Cardiac muscle cell (in vitro differentiated cells and primary cell): ENCODE measurements at regions not wholly inside any gene's neighbourhood (a gene's known extent, or its start where the extent isn't known, plus 50 kb on each side); places are given as distances from the start of the nearest gene placed in this dataset.

Experiments used
- DNase-seq, 2 donors: peaks; one replicate each; pipeline versions ENCODE4 v3.0.0 to v3.0.0-alpha.2; 2010 to 2017; ENCODE audit warnings: low read depth in 1 of 2, low spot score in 1 of 2
- H3K27ac ChIP-seq: fragments of 200-600 bp; sonication (generic); 2 replicates; pipeline ENCODE4 v1.5.1; 2016
- H3K27me3 ChIP-seq: fragments of 200-600 bp; sonication (generic); 2 replicates; pipeline ENCODE4 v1.6.0; 2016; ENCODE audit warnings: control low read depth
- H3K36me3 ChIP-seq: fragments of 200-600 bp; sonication (generic); 2 replicates; pipeline ENCODE4 v1.5.1; 2016; ENCODE audit warnings: control low read depth
- H3K4me1 ChIP-seq: fragments of 200-600 bp; sonication (generic); 2 replicates; pipeline ENCODE4 v1.8.1; 2017; ENCODE audit warnings: low read depth, mild to moderate bottlenecking, mixed run types
- H3K4me3 ChIP-seq: fragments of 200-600 bp; sonication (generic); 2 replicates; pipeline ENCODE4 v1.5.1; 2016; ENCODE audit warnings: mild to moderate bottlenecking
- H3K9me3 ChIP-seq: fragments of 200-600 bp; sonication (generic); 2 replicates; pipeline ENCODE4 v1.5.1; 2017; ENCODE audit warnings: low read depth, mild to moderate bottlenecking, control low read depth
- TF ChIP-seq, protein P1 (sequence below): IDR thresholded peaks from 2 replicates; pipeline ENCODE4 v1.5.1; 2012; ENCODE audit warnings: low read depth, mild to moderate bottlenecking, low read length

DNA sequence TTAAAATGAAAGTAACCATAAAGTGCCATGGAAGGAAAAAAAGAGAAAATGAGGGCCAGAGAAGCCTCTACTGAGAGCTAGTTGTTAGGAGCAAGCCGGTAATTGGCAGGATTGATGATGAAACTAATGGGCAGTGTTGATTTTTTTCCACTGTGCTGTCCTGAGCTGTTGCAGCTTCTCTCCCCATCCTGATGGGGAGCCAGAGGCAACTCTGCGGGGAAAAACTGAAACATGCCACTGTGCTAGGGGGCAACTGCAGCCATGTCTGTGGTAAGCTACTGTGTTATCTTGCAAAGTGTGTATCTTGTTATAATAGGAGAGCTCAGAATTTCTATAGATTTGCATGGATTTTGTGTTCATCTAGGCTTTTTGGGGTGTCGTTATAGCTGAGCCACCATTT lies 487.9 kb downstream of the STK39 start:
- no peaks in the 10 kb centered on the region for H3K36me3 ChIP-seq
- H3K9me3 ChIP-seq, result no peaks in the 10 kb centered on the region
- TF ChIP-seq, protein P1, sequence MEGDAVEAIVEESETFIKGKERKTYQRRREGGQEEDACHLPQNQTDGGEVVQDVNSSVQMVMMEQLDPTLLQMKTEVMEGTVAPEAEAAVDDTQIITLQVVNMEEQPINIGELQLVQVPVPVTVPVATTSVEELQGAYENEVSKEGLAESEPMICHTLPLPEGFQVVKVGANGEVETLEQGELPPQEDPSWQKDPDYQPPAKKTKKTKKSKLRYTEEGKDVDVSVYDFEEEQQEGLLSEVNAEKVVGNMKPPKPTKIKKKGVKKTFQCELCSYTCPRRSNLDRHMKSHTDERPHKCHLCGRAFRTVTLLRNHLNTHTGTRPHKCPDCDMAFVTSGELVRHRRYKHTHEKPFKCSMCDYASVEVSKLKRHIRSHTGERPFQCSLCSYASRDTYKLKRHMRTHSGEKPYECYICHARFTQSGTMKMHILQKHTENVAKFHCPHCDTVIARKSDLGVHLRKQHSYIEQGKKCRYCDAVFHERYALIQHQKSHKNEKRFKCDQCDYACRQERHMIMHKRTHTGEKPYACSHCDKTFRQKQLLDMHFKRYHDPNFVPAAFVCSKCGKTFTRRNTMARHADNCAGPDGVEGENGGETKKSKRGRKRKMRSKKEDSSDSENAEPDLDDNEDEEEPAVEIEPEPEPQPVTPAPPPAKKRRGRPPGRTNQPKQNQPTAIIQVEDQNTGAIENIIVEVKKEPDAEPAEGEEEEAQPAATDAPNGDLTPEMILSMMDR, result no peak
- H3K4me3 ChIP-seq, result no peak overlapping the region
- H3K27ac ChIP-seq, result no peak overlapping the region
- no peak for DNase-seq
- H3K27me3 ChIP-seq, result no peaks in the 10 kb centered on the region
- H3K4me1 ChIP-seq, result peaks cover 21% of the 10 kb centered on the region

DNA sequence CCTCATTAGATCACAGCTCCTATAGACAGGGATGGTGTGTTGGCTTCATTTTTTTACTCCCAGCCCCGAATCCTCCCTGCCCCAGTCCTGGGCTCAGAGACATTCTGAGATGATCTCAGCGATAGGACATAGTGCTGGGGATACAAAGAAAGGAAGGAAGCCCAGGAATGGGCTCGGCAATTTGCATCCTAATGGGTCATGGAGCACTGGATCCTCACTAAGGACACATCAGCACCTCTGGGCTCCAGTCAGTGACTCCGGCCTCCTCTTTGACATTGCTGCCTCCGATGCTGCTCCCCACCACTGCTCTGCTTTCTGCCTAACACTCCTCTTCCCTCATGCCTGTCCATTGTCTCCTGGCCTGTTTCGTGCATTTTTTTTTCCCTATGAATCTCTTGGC lies 489.1 kb downstream of the STK39 start:
- H3K27ac ChIP-seq, result no peak overlapping the region
- TF ChIP-seq, protein P1, result no peak
- no peaks in the 10 kb centered on the region for H3K36me3 ChIP-seq
- H3K27me3 ChIP-seq, result no peaks in the 10 kb centered on the region
- peaks cover 21% of the 10 kb centered on the region for H3K4me1 ChIP-seq
- DNase-seq, result no peak
- no peak overlapping the region for H3K4me3 ChIP-seq
- no peaks in the 10 kb centered on the region for H3K9me3 ChIP-seq

DNA sequence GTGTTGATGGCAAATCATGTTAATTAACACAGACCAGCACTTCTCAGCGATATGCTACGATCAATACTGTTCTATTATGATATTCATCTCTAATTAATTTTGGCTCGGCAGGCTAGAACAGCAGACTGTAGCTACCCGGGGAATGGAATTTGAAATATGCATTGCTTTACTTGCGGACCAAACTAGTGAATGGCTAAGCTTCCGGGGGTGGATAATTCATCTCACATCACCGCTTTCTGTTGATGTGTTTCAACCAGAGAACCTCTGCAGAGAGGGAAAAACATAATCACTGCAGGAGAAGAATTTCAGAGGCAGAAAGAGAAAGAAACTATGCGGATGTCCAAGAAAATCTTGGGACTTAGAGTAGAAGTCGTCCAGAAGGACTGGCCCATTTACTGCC lies 490.9 kb downstream of the STK39 start:
- H3K9me3 ChIP-seq, result no peaks in the 10 kb centered on the region
- H3K4me1 ChIP-seq, result peaks cover 11% of the 10 kb centered on the region
- no peak overlapping the region for H3K4me3 ChIP-seq
- peak; percentile 1 to 41 for DNase-seq
- H3K36me3 ChIP-seq, result no peaks in the 10 kb centered on the region
- H3K27me3 ChIP-seq, result no peaks in the 10 kb centered on the region
- H3K27ac ChIP-seq, result no peak overlapping the region
- TF ChIP-seq, protein P1, result no peak

DNA sequence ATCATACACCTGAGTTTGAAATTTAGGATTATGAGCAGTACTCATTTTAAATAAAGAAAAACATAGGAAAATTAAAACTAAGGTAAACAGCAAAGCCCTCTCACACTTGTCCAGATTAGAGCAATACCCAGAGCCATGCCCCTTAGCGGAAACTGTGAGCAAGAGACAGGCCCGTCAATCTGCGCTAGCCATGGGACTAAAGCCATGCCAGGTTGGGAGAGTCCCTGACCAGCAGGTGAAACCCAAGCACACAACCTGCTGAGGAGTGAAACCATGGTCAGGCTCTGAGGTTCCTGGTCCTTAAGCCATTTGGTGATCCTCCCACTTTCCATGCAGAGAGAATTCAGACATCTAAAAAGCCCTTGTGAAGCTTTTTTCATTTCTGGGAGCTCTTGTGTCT lies 494.3 kb downstream of the STK39 start:
- H3K4me3 ChIP-seq, result no peak overlapping the region
- H3K36me3 ChIP-seq, result no peaks in the 10 kb centered on the region
- no peaks in the 10 kb centered on the region for H3K27me3 ChIP-seq
- H3K9me3 ChIP-seq, result no peaks in the 10 kb centered on the region
- no peaks in the 10 kb centered on the region for H3K4me1 ChIP-seq
- no peak overlapping the region for H3K27ac ChIP-seq
- TF ChIP-seq, protein P1, result no peak
- DNase-seq, result no peak

DNA sequence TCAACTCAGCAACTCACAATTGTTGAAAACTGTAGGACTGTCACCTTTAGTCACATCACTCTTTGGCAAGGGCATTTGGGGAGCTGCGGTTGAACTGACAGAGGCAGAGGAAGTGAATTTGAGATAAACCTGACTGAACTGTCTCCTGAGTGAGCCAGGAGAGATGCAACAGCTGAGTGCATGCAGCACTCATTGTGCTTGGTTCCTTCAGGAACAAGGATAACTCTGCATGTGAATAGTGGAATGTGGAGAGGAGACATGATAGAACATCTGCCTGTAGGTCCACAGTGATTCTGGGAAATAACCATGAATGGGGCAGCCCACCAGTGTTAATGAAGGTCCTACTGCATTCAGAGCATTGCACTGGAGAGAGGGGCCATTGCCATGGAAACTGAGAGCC lies 494.7 kb downstream of the STK39 start:
- Histone ChIP-seq H3K27me3 (no peaks in the 10 kb centered on the region), H3K4me3 (no peak overlapping the region), H3K27ac (no peak overlapping the region), H3K36me3 (no peaks in the 10 kb centered on the region), H3K9me3 (no peaks in the 10 kb centered on the region), H3K4me1 (no peaks in the 10 kb centered on the region)
- TF ChIP-seq, protein P1, result no peak
- no peak for DNase-seq

DNA sequence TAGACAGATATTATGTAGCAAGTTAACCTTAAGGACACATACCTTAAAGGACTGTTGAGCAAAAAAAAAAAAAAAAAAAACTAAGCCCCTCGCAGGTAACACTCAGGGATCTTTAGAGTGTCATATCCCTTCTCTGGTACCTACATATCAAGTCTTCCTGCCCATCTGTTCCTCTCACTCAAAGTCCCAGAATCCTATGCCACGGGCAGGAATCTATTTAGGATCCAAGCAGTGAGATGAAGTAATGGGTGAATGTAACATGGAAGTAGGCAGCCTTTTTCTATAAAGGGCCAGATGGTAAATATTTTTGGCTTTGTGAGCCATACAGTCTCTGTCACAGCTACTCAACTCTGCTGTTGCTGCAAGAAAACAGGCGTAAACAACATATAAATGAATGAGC lies 496.7 kb downstream of the STK39 start:
- TF ChIP-seq, protein P1, result no peak
- H3K4me3 ChIP-seq, result no peak overlapping the region

More for the DNA sequence above, 496.7 kb downstream of the STK39 start:
- Histone ChIP-seq H3K27ac (no peak overlapping the region), H3K36me3 (no peaks in the 10 kb centered on the region), H3K27me3 (no peaks in the 10 kb centered on the region), H3K9me3 (no peaks in the 10 kb centered on the region), H3K4me1 (no peaks in the 10 kb centered on the region)
- DNase-seq, result no peak
